Activated T-helper 17 cell treated with anti-CD3 and anti-CD28 coated beads, Interleukin-2, amount 50 U/mL, for 72 hours (primary cell): ENCODE measurements at regions not wholly inside any gene's neighbourhood (a gene's known extent, or its start where the extent isn't known, plus 50 kb on each side); places are given as distances from the start of the nearest gene placed in this dataset.

Experiments used
- ATAC-seq: fragments of 150-1000 bp; cut with Tn5 transposase; replicated peaks from 2 replicates; pipeline ENCODE4 v1.10.0; 2021; ENCODE audit warnings: mild to moderate bottlenecking, moderate library complexity
- H3K27ac Mint-ChIP-seq: one replicate; pipeline ENCODE4 v1.8.0; 2022; ENCODE audit warnings: mixed read lengths
- H3K27me3 Mint-ChIP-seq: one replicate; pipeline ENCODE4 v1.8.0; 2022; ENCODE audit warnings: mixed read lengths
- H3K36me3 Mint-ChIP-seq: one replicate; pipeline ENCODE4 v1.8.0; 2022; ENCODE audit warnings: low read depth, mild to moderate bottlenecking, mixed read lengths
- H3K4me1 Mint-ChIP-seq: one replicate; pipeline ENCODE4 v1.8.0; 2022; ENCODE audit warnings: mixed read lengths
- H3K4me3 Mint-ChIP-seq: one replicate; pipeline ENCODE4 v1.8.0; 2022; ENCODE audit warnings: mild to moderate bottlenecking, mixed read lengths
- H3K9me3 Mint-ChIP-seq: one replicate; pipeline ENCODE4 v1.8.0; 2022; ENCODE audit warnings: mixed read lengths

DNA sequence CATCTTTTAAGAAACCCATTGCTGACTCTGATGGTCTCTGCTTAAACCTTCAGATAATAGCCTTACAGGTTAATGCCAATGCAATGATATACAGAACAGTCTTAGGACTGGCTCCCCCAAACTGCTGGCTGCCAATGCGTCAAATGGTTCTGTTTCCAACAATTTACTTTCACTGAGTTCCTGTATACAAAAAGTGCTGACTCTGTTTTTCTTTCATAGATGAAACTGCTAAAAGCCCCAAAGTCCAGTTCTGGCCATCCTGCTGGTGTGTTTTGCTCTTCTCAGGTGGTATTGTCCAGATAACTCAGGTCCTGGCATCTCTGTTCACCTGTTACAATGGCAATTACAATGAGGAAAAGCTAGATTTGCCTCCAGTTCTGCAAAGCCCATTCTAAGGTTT, 326.9 kb downstream of the GRIN2B start:
- ATAC-seq: no peak
- no peaks in the 10 kb centered on the region for H3K9me3 Mint-ChIP-seq
- peaks cover 17% of the 10 kb centered on the region for H3K27me3 Mint-ChIP-seq
- no peak overlapping the region for H3K27ac Mint-ChIP-seq
- no peak overlapping the region for H3K4me3 Mint-ChIP-seq
- H3K4me1 Mint-ChIP-seq: no peaks in the 10 kb centered on the region
- H3K36me3 Mint-ChIP-seq: no peaks in the 10 kb centered on the region

DNA sequence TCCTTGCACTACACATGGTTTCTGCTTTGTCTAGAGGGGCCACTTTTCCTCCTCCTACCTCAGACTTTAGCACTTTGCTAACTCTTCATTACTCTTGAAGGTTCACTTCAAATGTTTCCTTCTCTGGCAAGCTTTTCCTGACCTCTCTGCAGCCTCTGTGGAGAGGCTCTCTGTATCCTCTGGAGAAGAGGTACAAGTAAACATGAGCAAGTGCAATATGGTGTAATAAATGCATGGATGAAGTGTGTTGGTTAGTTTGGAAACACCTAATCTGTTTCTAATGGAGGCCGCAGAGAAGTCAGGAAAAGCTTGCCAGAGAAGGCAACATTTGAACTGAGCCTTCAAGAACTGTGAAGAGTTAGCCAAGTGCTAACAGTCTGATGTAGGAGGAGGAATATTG, 329.3 kb downstream of the GRIN2B start:
- Mint-ChIP-seq H3K4me3 (no peak overlapping the region), H3K4me1 (no peaks in the 10 kb centered on the region), H3K36me3 (no peaks in the 10 kb centered on the region), H3K27me3 (peaks cover 12% of the 10 kb centered on the region), H3K27ac (no peak overlapping the region), H3K9me3 (no peaks in the 10 kb centered on the region)
- no peak for ATAC-seq

DNA sequence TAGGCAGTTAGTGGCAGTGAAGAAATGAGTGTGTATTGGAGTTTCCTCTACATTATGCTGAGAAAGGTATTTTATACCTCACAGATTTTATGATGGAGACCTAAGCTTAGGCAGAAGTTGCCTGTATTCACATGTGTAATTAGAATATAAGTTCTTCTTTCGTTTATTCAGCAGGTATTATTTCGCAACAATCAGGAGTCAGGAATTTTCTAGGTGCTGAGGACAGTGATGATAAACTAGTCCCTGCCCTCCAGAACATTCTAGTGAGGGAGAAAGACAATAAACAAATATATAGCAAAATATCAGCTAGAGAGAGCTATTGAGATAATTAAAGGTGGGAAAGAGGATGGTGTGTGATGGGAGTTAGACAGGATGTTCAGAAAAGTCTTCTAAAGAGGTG, 345.7 kb downstream of the GRIN2B start:
- Mint-ChIP-seq H3K27ac (no peak overlapping the region), H3K4me1 (no peaks in the 10 kb centered on the region), H3K27me3 (peaks cover 13% of the 10 kb centered on the region), H3K36me3 (no peaks in the 10 kb centered on the region), H3K9me3 (no peaks in the 10 kb centered on the region), H3K4me3 (no peak overlapping the region)
- no peak for ATAC-seq

DNA sequence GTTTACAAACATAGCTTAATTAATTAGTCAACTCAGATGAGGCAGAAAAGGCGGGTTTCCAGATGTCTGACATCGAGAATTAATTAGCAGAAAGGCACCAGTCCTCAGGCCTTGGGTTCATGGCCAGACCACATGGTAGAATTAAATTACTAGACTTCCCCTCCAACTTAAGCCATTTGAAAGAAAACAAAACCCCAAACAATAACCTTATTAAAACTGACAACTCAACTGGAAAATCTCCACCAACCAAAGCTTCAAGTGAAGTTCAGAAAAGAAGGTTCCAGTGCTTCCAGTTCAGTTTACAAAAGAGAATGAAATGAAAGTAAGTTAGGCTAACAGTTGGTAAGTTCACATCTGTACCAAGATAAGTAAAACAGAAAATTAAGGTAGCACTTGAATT, 349.5 kb downstream of the GRIN2B start:
- H3K27ac Mint-ChIP-seq: no peak overlapping the region
- H3K36me3 Mint-ChIP-seq: no peaks in the 10 kb centered on the region
- H3K4me3 Mint-ChIP-seq: no peak overlapping the region

DNA sequence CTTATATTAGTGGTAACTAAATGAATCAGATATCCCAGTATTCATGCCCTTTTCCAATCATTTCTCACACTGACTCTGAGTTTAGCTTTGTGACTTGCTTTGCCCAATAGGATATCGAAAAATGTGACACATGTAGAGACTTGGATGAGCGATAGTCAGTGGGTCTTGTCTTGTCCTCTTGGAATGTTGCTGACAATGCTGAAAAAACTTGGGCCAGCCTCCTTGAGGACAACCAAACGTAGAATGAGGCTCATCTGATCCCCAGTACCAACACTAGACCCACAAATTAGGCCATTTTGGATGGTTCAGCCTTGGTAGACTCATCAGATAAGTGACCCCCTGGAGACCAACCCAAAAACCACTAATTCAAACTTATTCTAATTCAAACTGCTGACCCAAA, 351.0 kb downstream of the GRIN2B start:
- Mint-ChIP-seq H3K4me3 (no peak overlapping the region), H3K9me3 (no peaks in the 10 kb centered on the region), H3K27me3 (peaks cover 4% of the 10 kb centered on the region), H3K36me3 (no peaks in the 10 kb centered on the region), H3K27ac (no peak overlapping the region), H3K4me1 (no peaks in the 10 kb centered on the region)
- no peak for ATAC-seq

More for the DNA sequence above, 349.5 kb downstream of the GRIN2B start:
- ATAC-seq: no peak
- no peaks in the 10 kb centered on the region for H3K4me1 Mint-ChIP-seq
- peaks cover 9% of the 10 kb centered on the region for H3K27me3 Mint-ChIP-seq
- H3K9me3 Mint-ChIP-seq: no peaks in the 10 kb centered on the region

DNA sequence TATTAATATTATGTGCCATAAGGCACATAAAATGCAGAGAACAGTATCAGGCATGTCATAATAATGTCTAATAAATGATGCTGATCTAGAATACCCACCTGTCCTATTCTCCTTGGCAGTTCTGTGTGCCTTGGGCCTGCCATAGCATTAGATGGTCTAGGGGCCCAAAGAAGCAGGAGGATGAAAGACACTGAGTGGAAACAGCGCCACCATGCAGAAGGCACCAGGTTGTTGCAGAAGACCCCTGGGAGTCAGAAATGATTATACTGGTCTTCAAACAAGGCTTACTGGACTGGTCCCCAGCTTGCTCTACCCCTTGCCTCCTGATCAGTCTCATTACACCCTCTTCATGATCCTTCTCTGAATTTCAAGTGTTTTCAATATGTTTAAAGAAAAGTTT, 353.3 kb downstream of the GRIN2B start:
- no peaks in the 10 kb centered on the region for H3K36me3 Mint-ChIP-seq
- no peak overlapping the region for H3K27ac Mint-ChIP-seq
- no peak for ATAC-seq
- no peak overlapping the region for H3K4me3 Mint-ChIP-seq
- no peaks in the 10 kb centered on the region for H3K4me1 Mint-ChIP-seq
- no peaks in the 10 kb centered on the region for H3K9me3 Mint-ChIP-seq
- H3K27me3 Mint-ChIP-seq: peaks cover 7% of the 10 kb centered on the region

DNA sequence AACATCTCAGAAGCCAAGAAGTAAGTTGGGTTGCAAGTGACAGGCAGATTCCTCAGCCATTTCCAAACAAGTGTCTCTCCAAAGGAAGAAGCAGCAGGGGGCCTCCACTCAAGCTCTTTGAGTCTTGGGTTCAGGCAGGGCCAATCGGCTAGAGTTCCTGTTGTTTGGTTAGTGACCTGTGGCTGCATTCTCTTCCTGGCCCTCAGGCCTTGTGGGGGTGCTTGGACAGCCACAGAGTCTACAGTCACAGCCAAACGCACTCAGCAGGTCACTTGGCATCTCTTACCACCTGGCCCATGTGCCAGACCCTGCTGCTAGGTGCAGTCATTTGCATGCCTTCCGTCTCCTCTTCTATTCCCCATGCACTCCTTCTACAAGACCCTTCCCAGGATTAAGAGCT, 353.9 kb downstream of the GRIN2B start:
- H3K4me3 Mint-ChIP-seq: no peak overlapping the region
- no peaks in the 10 kb centered on the region for H3K9me3 Mint-ChIP-seq
- no peak overlapping the region for H3K27ac Mint-ChIP-seq
- peaks cover 6% of the 10 kb centered on the region for H3K27me3 Mint-ChIP-seq
- no peaks in the 10 kb centered on the region for H3K36me3 Mint-ChIP-seq
- H3K4me1 Mint-ChIP-seq: no peaks in the 10 kb centered on the region
- ATAC-seq: no peak

DNA sequence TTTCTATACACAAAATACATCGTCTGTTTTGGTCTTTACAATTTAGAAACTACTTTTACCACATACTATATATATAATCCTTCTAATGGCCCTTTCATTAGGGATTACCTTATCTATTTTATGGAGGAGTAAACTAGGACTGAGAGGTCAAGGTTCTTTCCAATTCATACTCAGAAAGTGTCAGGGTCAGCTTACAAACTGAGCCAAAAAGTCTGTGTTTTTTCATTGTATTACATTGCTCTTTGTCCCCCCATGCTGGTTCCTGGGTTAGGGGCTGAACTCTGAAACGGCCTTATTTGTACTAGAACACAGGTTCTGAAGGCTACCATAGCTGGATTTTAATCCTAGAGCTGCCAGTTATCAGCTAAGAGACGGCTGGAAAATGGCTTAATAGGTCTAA, 368.1 kb downstream of the GRIN2B start:
- Mint-ChIP-seq H3K9me3 (peaks cover 4% of the 10 kb centered on the region), H3K4me1 (no peaks in the 10 kb centered on the region), H3K27ac (no peak overlapping the region), H3K27me3 (peaks cover 4% of the 10 kb centered on the region), H3K4me3 (no peak overlapping the region), H3K36me3 (no peaks in the 10 kb centered on the region)
- ATAC-seq: no peak

DNA sequence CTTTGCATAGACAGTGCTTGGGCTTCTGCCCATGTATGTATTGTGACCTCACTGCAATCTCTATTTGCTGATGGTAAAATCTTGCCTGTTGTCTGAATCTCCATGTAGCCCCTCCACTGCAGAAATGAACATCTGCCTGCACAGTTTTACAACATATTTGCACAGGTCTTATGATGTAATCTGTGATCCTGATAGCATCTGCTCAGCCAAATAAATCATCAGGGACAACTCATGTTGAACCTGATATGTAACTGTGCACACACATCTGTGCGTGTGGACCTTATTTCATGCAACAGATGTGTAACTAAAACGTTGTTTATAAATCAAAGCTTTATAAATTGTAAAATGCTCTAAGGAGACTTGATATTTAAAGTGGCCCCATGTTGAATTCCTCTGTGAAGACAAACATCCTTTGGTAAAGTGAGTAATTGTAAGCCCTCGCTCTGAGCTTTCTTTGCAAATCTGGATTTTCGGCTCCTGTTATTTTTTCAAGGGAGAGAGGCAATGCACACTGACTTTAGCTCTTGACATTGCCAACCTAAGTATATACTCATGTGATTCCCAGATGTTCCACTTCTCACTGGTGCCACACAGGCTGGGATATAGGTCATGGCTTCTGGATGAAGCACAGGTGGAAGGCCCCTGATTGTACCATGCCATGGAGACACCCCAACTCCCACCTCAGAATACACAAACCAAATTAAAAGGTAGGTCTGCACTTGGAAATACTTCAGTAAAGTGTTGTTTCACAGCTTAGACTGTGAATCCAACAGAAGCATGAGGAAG, 371.3 kb downstream of the GRIN2B start:
- ATAC-seq: no peak
- no peaks in the 10 kb centered on the region for H3K36me3 Mint-ChIP-seq
- no peak overlapping the region for H3K4me3 Mint-ChIP-seq
- H3K4me1 Mint-ChIP-seq: no peaks in the 10 kb centered on the region
- no peaks in the 10 kb centered on the region for H3K9me3 Mint-ChIP-seq
- H3K27ac Mint-ChIP-seq: no peak overlapping the region
- H3K27me3 Mint-ChIP-seq: no peaks in the 10 kb centered on the region

DNA sequence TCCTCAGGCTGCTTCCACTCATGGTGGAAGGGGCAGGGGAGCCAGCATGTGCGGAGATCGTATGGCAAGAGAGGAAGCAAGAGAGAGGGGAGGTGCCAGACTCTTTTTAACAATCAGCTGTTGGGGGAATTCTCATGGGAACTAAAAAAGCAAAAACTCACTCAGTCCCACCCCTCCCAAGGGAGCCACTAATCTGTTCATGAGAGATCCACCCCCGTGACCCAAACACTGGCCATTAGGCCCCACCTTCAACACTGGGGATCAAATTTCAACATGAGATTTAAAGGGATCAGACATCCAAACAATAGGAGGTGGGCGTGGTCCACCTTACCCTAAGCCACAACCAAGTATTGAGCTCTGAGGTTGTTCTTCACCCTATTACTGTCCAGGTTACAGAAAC, 375.1 kb downstream of the GRIN2B start:
- no peaks in the 10 kb centered on the region for H3K27me3 Mint-ChIP-seq
- H3K36me3 Mint-ChIP-seq: no peaks in the 10 kb centered on the region
- no peak overlapping the region for H3K27ac Mint-ChIP-seq
- ATAC-seq: no peak
- no peaks in the 10 kb centered on the region for H3K4me1 Mint-ChIP-seq
- no peak overlapping the region for H3K4me3 Mint-ChIP-seq
- H3K9me3 Mint-ChIP-seq: no peaks in the 10 kb centered on the region

DNA sequence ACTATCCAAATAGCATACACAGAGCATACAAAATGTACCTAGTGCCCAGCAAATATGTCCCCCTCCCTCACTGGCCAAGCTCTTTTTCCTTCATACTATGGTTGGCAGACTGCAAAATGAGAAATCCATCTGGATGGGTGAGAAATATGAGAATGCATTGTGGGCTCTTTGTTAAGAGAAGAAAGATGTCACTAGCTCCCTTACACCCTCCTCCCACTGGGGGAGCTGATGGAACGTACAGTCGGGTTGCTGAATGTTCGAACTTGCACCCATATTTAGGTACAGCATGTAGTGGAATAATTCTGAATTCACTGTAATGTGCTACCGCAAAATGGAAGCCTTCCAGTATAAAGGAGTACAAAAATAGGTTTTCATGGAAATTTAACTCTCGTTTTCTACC, 377.4 kb downstream of the GRIN2B start:
- no peak for ATAC-seq
- Mint-ChIP-seq H3K4me3 (no peak overlapping the region), H3K4me1 (no peaks in the 10 kb centered on the region), H3K27me3 (no peaks in the 10 kb centered on the region), H3K27ac (no peak overlapping the region), H3K9me3 (no peaks in the 10 kb centered on the region), H3K36me3 (no peaks in the 10 kb centered on the region)

DNA sequence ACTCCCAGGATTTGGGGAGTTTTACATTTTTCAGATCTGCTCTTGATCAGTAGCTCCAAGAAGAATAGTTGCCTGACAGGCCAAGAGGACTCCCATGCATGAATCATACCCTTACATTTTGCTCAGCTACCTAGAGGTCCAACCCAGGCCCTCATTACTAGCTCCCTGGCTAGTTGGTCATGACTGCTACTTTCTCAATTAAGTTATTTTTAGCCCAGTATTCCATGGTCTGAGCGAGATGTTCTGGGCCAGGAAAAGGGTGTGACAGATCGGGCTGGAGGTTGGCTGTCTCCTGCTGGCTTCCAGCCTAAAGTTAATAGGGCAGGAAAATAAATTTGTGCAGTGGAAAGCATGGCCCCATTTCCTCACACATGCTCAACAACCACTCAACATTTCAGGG, 379.2 kb downstream of the GRIN2B start:
- no peaks in the 10 kb centered on the region for H3K36me3 Mint-ChIP-seq
- no peaks in the 10 kb centered on the region for H3K4me1 Mint-ChIP-seq
- H3K4me3 Mint-ChIP-seq: no peak overlapping the region
- H3K9me3 Mint-ChIP-seq: no peaks in the 10 kb centered on the region
- no peaks in the 10 kb centered on the region for H3K27me3 Mint-ChIP-seq
- no peak overlapping the region for H3K27ac Mint-ChIP-seq
- ATAC-seq: no peak

DNA sequence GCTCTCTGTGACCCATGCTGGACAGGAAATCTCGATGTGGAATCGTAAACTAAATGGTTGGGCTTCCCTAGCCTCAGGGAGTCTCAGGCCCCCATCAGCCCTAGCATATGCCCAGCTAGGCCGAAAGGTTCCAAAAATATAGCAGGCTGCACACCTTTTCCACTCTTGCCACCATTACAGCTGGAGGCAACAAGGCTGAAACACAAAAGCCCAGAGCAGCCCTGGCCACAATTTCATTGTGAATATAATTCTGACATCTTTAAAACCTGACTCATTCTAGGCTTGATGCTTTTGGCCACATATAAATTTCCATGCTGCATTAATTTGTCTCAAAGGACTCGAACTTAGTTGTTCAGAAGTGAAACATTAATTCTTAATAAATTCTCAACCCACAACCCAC, 382.2 kb downstream of the GRIN2B start:
- Mint-ChIP-seq H3K36me3 (no peaks in the 10 kb centered on the region), H3K4me3 (no peak overlapping the region)

DNA sequence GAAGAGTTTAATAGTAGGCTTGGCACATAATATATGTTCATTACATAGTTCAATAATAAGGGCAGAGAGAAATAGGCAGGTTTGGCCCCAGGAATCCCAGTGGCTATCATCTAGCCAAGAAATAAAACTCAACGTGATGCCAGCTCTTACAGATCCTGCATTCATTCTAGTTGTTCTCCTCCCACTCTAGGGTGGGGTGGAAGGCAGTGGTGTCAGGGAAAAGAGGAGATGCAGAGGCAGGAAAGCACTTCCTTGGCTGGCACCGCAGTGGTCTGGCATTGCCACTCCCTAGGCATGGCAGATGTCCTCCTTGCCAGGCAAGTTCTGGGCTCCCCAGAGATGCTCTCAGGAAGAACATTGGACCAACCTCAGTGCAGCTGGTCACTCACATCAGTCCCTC, 383.6 kb downstream of the GRIN2B start:
- Mint-ChIP-seq H3K27me3 (no peaks in the 10 kb centered on the region), H3K4me1 (no peaks in the 10 kb centered on the region), H3K4me3 (no peak overlapping the region), H3K27ac (no peak overlapping the region), H3K36me3 (no peaks in the 10 kb centered on the region), H3K9me3 (no peaks in the 10 kb centered on the region)
- no peak for ATAC-seq

More for the DNA sequence above, 382.2 kb downstream of the GRIN2B start:
- no peaks in the 10 kb centered on the region for H3K9me3 Mint-ChIP-seq
- no peak for ATAC-seq
- H3K27me3 Mint-ChIP-seq: no peaks in the 10 kb centered on the region
- no peaks in the 10 kb centered on the region for H3K4me1 Mint-ChIP-seq
- no peak overlapping the region for H3K27ac Mint-ChIP-seq

DNA sequence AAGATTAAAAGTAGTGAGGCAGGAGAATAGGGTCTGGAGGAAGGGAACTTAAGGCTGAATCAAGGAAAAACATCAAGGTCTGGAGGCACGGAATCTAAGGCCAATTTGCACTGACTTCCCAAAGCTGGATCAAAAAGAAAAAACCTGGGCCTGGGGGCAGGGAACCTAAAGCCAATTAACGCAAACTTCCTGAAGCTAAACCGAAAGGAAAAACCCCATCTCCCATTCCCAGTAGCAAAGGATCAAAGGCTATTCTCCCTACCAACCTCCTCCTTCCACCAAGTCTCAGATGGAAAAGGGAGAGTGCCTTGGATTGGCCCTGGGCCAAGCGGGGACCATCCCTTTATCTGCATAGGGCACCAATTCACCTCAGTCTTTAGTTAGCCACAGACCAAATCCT, 384.2 kb downstream of the GRIN2B start:
- no peak overlapping the region for H3K27ac Mint-ChIP-seq
- no peaks in the 10 kb centered on the region for H3K27me3 Mint-ChIP-seq
- no peaks in the 10 kb centered on the region for H3K36me3 Mint-ChIP-seq
- H3K4me1 Mint-ChIP-seq: no peaks in the 10 kb centered on the region
- no peaks in the 10 kb centered on the region for H3K9me3 Mint-ChIP-seq
- no peak overlapping the region for H3K4me3 Mint-ChIP-seq
- no peak for ATAC-seq

DNA sequence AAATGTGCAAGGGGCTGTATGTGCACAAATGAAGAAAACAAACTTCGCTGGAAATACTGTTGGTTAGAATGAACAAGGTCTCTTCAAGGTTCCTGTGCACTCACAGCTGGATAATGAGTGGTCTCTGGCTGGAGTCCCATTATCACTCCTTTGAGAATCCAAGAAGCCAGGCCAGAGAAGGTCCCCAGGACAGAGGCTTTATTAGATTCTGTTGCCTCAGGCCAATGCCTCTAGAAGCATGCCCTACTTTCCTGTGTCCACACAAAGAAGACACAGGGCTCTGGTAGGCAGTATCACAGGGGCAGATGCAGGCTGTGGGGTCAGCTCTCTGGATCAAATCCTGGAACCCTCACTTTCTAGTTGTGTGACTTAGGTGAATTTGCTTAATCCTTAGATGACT, 384.7 kb downstream of the GRIN2B start:
- no peaks in the 10 kb centered on the region for H3K36me3 Mint-ChIP-seq
- no peaks in the 10 kb centered on the region for H3K9me3 Mint-ChIP-seq
- ATAC-seq: no peak
- no peak overlapping the region for H3K4me3 Mint-ChIP-seq
- H3K4me1 Mint-ChIP-seq: no peaks in the 10 kb centered on the region
- no peaks in the 10 kb centered on the region for H3K27me3 Mint-ChIP-seq
- H3K27ac Mint-ChIP-seq: no peak overlapping the region
